Effector CD8-positive, alpha-beta T cell (primary cell): ENCODE measurements at regions not wholly inside any gene's neighbourhood (a gene's known extent, or its start where the extent isn't known, plus 50 kb on each side); places are given as distances from the start of the nearest gene placed in this dataset.
"Not testable (repeated sequence)": the region's sequence is repeated elsewhere in the genome, so short reads cannot be mapped to it uniquely, and the experiment has no call there.

Experiments
- DNase-seq: peaks from one replicate; lab custom pipeline; 2025; lab: John Stamatoyannopoulos, UW

GRCh38 chr22:22756551-22757201, 112.3 kb downstream of the GGTLC2 start:
- not testable (repeated sequence) for DNase-seq

GRCh38 chr22:22758101-22758807, 113.8 kb downstream of the GGTLC2 start:
- DNase-seq: not testable (repeated sequence)

GRCh38 chr22:22759371-22759770, 115.0 kb downstream of the GGTLC2 start:
- no peak for DNase-seq

- DNase-seq: no peak
Measured at GRCh38 chr22:22759889-22760546, 115.6 kb downstream of the GGTLC2 start.

GRCh38 chr22:22761606-22761962, 117.2 kb downstream of the GGTLC2 start:
- DNase-seq: no peak

- no peak for DNase-seq
Measured at GRCh38 chr22:22761963-22762772, 117.8 kb downstream of the GGTLC2 start.

GRCh38 chr22:22763512-22763911, 119.1 kb downstream of the GGTLC2 start:
- no peak for DNase-seq

- DNase-seq: no peak
Measured at GRCh38 chr22:22764085-22764484, 119.7 kb downstream of the GGTLC2 start.

- no peak for DNase-seq
Measured at GRCh38 chr22:22767876-22768602, 119.6 kb upstream of the IGLL5 start.

- no peak for DNase-seq
Measured at GRCh38 chr22:22768885-22769284, 118.7 kb upstream of the IGLL5 start.

GRCh38 chr22:22769434-22770279, 118.0 kb upstream of the IGLL5 start:
- DNase-seq: no peak

GRCh38 chr22:22770280-22770871, 117.2 kb upstream of the IGLL5 start:
- DNase-seq: peak; percentile 17

- no peak for DNase-seq
Measured at GRCh38 chr22:22770881-22771280, 116.7 kb upstream of the IGLL5 start.

- no peak for DNase-seq
Measured at GRCh38 chr22:22771696-22772377, 115.8 kb upstream of the IGLL5 start.

- DNase-seq: no peak
Measured at GRCh38 chr22:22772396-22772795, 115.2 kb upstream of the IGLL5 start.

GRCh38 chr22:22772883-22773282, 114.7 kb upstream of the IGLL5 start:
- no peak for DNase-seq

GRCh38 chr22:22773427-22773826, 114.2 kb upstream of the IGLL5 start:
- no peak for DNase-seq

GRCh38 chr22:22773979-22774604, 113.5 kb upstream of the IGLL5 start:
- no peak for DNase-seq

- DNase-seq: not testable (repeated sequence)
Measured at GRCh38 chr22:22774762-22775161, 112.9 kb upstream of the IGLL5 start.
